DOHH2 (cell line): ENCODE measurements at regions not wholly inside any gene's neighbourhood (a gene's known extent, or its start where the extent isn't known, plus 50 kb on each side); places are given as distances from the start of the nearest gene placed in this dataset.

ENCODE experiments used
- EZH2phosphoT487 ChIP-seq: fragments of 200-600 bp; sonication (generic); IDR thresholded peaks from 2 replicates; pipeline ENCODE4 v1.6.1; 2017; ENCODE audit warnings: borderline replicate concordance, mild to moderate bottlenecking, antibody characterized with exemption, low read length, moderate library complexity, mixed read lengths
- TF ChIP-seq, protein P1 (sequence below): fragments of 200-600 bp; sonication (generic); IDR thresholded peaks from one replicate; pipeline ENCODE4 v1.5.1; 2014; ENCODE audit warnings: antibody characterized with exemption, mild to moderate bottlenecking, low read depth, low read length; ENCODE audit not compliant: poor library complexity, severe bottlenecking

DNA sequence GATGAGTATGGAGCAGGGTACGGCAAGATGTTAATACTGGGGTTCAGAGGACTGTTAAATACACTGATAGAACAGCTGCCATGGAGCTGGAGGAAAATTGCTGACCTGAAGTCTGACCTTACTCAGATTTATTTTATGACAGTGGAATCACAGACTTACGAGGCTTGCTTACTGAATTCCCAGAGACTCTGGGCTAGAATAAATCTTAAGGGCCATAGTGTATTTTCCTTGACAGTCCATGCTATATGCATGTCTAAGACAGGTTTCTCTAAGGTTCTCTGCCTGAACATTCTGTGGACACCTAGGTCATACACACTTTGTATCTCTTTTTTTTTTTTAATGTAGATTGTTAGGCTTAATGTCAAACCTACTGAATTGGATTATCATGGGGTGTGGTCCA is 633.2 kb upstream of the ACTRT1 start:
- TF ChIP-seq, protein P1, sequence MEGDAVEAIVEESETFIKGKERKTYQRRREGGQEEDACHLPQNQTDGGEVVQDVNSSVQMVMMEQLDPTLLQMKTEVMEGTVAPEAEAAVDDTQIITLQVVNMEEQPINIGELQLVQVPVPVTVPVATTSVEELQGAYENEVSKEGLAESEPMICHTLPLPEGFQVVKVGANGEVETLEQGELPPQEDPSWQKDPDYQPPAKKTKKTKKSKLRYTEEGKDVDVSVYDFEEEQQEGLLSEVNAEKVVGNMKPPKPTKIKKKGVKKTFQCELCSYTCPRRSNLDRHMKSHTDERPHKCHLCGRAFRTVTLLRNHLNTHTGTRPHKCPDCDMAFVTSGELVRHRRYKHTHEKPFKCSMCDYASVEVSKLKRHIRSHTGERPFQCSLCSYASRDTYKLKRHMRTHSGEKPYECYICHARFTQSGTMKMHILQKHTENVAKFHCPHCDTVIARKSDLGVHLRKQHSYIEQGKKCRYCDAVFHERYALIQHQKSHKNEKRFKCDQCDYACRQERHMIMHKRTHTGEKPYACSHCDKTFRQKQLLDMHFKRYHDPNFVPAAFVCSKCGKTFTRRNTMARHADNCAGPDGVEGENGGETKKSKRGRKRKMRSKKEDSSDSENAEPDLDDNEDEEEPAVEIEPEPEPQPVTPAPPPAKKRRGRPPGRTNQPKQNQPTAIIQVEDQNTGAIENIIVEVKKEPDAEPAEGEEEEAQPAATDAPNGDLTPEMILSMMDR, result no peak
- TF ChIP-seq EZH2phosphoT487, result no peak
